ENCODE measurements at regions not wholly inside any gene's neighbourhood (a gene's known extent, or its start where the extent isn't known, plus 50 kb on each side); places are given as distances from the start of the nearest gene placed in this dataset.

- Histone ChIP-seq H3K27ac (ENCODE audit: low read length) (no peak overlapping the region), H3K79me2 (ENCODE audit: low read length) (no peaks in the 10 kb centered on the region), H3K27me3 (ENCODE audit: low read depth, low read length) (no peaks in the 10 kb centered on the region), H3K9me3 (ENCODE audit: insufficient read depth, low read length) (no peaks in the 10 kb centered on the region), H3K9ac (ENCODE audit: low read length) (no peak overlapping the region), H4K20me1 (ENCODE audit: insufficient read depth, low read length) (no peaks in the 10 kb centered on the region), H3K36me3 (replicated peaks; ENCODE audit: low read depth, low read length) (no peaks in the 10 kb centered on the region), H2AFZ (ENCODE audit: low read depth, low read length) (no peak overlapping the region), H3K4me1 (ENCODE audit: low read length) (no peaks in the 10 kb centered on the region), H3K4me2 (ENCODE audit: low read length) (no peak overlapping the region), H3K4me3 (ENCODE audit: low read length) (no peak overlapping the region)
- TF ChIP-seq EZH2phosphoT487 (IDR thresholded peaks at IDR 0.05; ENCODE audit: low read depth): no peak
- no peak for TF ChIP-seq CTCF (IDR thresholded peaks at IDR 0.05; ENCODE audit: low read depth, low read length)
Observed at GRCh38 chr12:23259558-23259957, 634.6 kb downstream of the ETNK1 start.

- no peak overlapping the region for H3K4me2 ChIP-seq (ENCODE audit: low read length)
- H4K20me1 ChIP-seq (ENCODE audit: insufficient read depth, low read length): no peaks in the 10 kb centered on the region
- TF ChIP-seq CTCF (IDR thresholded peaks at IDR 0.05; ENCODE audit: low read depth, low read length) (no peak), EZH2phosphoT487 (IDR thresholded peaks at IDR 0.05; ENCODE audit: low read depth) (no peak)
- no peak overlapping the region for H2AFZ ChIP-seq (ENCODE audit: low read depth, low read length)
- no peaks in the 10 kb centered on the region for H3K4me1 ChIP-seq (ENCODE audit: low read length)
- H3K4me3 ChIP-seq (ENCODE audit: low read length): no peak overlapping the region
- no peaks in the 10 kb centered on the region for H3K36me3 ChIP-seq (replicated peaks; ENCODE audit: low read depth, low read length)
- no peak overlapping the region for H3K9ac ChIP-seq (ENCODE audit: low read length)
- H3K27me3 ChIP-seq (ENCODE audit: low read depth, low read length): no peaks in the 10 kb centered on the region
- H3K27ac ChIP-seq (ENCODE audit: low read length): no peak overlapping the region
- H3K79me2 ChIP-seq (ENCODE audit: low read length): no peaks in the 10 kb centered on the region
- H3K9me3 ChIP-seq (ENCODE audit: insufficient read depth, low read length): no peaks in the 10 kb centered on the region
Observed at GRCh38 chr12:23262670-23263069, 637.7 kb downstream of the ETNK1 start.

GRCh38 chr12:23277831-23278230 lies 652.9 kb downstream of the ETNK1 start:
- no peak overlapping the region for H3K4me2 ChIP-seq (ENCODE audit: low read length)
- H3K27me3 ChIP-seq (ENCODE audit: low read depth, low read length): no peaks in the 10 kb centered on the region
- H3K4me3 ChIP-seq (ENCODE audit: low read length): no peak overlapping the region
- H3K27ac ChIP-seq (ENCODE audit: low read length): no peak overlapping the region
- no peaks in the 10 kb centered on the region for H3K4me1 ChIP-seq (ENCODE audit: low read length)
- H3K9me3 ChIP-seq (ENCODE audit: insufficient read depth, low read length): no peaks in the 10 kb centered on the region
- no peaks in the 10 kb centered on the region for H4K20me1 ChIP-seq (ENCODE audit: insufficient read depth, low read length)
- no peaks in the 10 kb centered on the region for H3K79me2 ChIP-seq (ENCODE audit: low read length)
- no peaks in the 10 kb centered on the region for H3K36me3 ChIP-seq (replicated peaks; ENCODE audit: low read depth, low read length)
- H3K9ac ChIP-seq (ENCODE audit: low read length): no peak overlapping the region
- no peak overlapping the region for H2AFZ ChIP-seq (ENCODE audit: low read depth, low read length)
- no peak for TF ChIP-seq EZH2phosphoT487 (IDR thresholded peaks at IDR 0.05; ENCODE audit: low read depth)
- TF ChIP-seq CTCF (IDR thresholded peaks at IDR 0.05; ENCODE audit: low read depth, low read length): no peak

GRCh38 chr12:23281295-23281694 lies 656.3 kb downstream of the ETNK1 start:
- Histone ChIP-seq H3K79me2 (ENCODE audit: low read length) (no peaks in the 10 kb centered on the region), H3K4me1 (ENCODE audit: low read length) (no peaks in the 10 kb centered on the region), H2AFZ (ENCODE audit: low read depth, low read length) (no peak overlapping the region), H3K4me3 (ENCODE audit: low read length) (no peak overlapping the region), H3K27me3 (ENCODE audit: low read depth, low read length) (no peaks in the 10 kb centered on the region), H3K27ac (ENCODE audit: low read length) (no peak overlapping the region), H3K9me3 (ENCODE audit: insufficient read depth, low read length) (no peaks in the 10 kb centered on the region), H4K20me1 (ENCODE audit: insufficient read depth, low read length) (no peaks in the 10 kb centered on the region), H3K36me3 (replicated peaks; ENCODE audit: low read depth, low read length) (no peaks in the 10 kb centered on the region), H3K4me2 (ENCODE audit: low read length) (no peak overlapping the region), H3K9ac (ENCODE audit: low read length) (no peak overlapping the region)
- TF ChIP-seq EZH2phosphoT487 (IDR thresholded peaks at IDR 0.05; ENCODE audit: low read depth) (no peak), CTCF (IDR thresholded peaks at IDR 0.05; ENCODE audit: low read depth, low read length) (no peak)
